ENCODE measurements at regions not wholly inside any gene's neighbourhood (a gene's known extent, or its start where the extent isn't known, plus 50 kb on each side); places are given as distances from the start of the nearest gene placed in this dataset.

- no peak for TF ChIP-seq POLR2AphosphoS5 (IDR thresholded peaks at IDR 0.05; ENCODE audit: control insufficient read depth, insufficient read depth, low read depth, low read length)
- no peak for TF ChIP-seq FOXA1 (IDR thresholded peaks at IDR 0.05; ENCODE audit: borderline replicate concordance)
- TF ChIP-seq ZFX (CRISPR knock-in tag; IDR thresholded peaks at IDR 0.05) = no peak
- no peak for TF ChIP-seq ELK1 (CRISPR knock-in tag; IDR thresholded peaks at IDR 0.05)
- no peak for TF ChIP-seq SAFB (IDR thresholded peaks at IDR 0.05; ENCODE audit: borderline replicate concordance, low read depth, low read length)
- TF ChIP-seq EZH2 (IDR thresholded peaks at IDR 0.05; ENCODE audit: borderline replicate concordance, low read depth, low read length) = no peak
- TF ChIP-seq CBX5 (IDR thresholded peaks at IDR 0.05; ENCODE audit: borderline replicate concordance, low read depth) = no peak
Observed at GRCh38 chr3:80556763-80557162, 789.0 kb upstream of the ROBO1 start.

Measured in K562 (cell line).